GM18505 (cell line): ENCODE measurements at regions not wholly inside any gene's neighbourhood (a gene's known extent, or its start where the extent isn't known, plus 50 kb on each side); places are given as distances from the start of the nearest gene placed in this dataset.
A peak's percentile ranks its signal among the peaks of the same experiment; 100 is the strongest.

Experiments used
- ATAC-seq: cut with Tn5 transposase; IDR thresholded peaks from one replicate; pipeline ENCODE4 v1.9.1; 2021; ENCODE audit not compliant: unreplicated experiment
- POLR2A ChIP-seq: IDR thresholded peaks from 4 replicates; pipeline ENCODE4 v1.6.1; 2011; ENCODE audit warnings: borderline replicate concordance; ENCODE audit not compliant: insufficient read depth, insufficient read length; ENCODE audit errors: extremely low read depth

GRCh38 chr2:38448692-38449410 is 71.8 kb upstream of the ATL2 start:
- ATAC-seq: no peak
- no peak for TF ChIP-seq POLR2A

- no peak for TF ChIP-seq POLR2A
- no peak for ATAC-seq
Measured at GRCh38 chr2:38446906-38447561, 70.0 kb upstream of the ATL2 start.

- TF ChIP-seq POLR2A: no peak
- no peak for ATAC-seq
Measured at GRCh38 chr2:38446418-38446817, 69.3 kb upstream of the ATL2 start.

GRCh38 chr2:38444247-38444646 is 67.2 kb upstream of the ATL2 start:
- no peak for ATAC-seq
- TF ChIP-seq POLR2A: no peak

GRCh38 chr2:38442643-38443541 is 65.8 kb upstream of the ATL2 start:
- ATAC-seq: no peak
- TF ChIP-seq POLR2A: no peak

GRCh38 chr2:38441346-38441745 is 64.3 kb upstream of the ATL2 start:
- TF ChIP-seq POLR2A: no peak
- ATAC-seq: no peak

- TF ChIP-seq POLR2A: no peak
- no peak for ATAC-seq
Measured at GRCh38 chr2:38440655-38441054, 63.6 kb upstream of the ATL2 start.

GRCh38 chr2:38439863-38440262 is 62.8 kb upstream of the ATL2 start:
- TF ChIP-seq POLR2A: no peak
- ATAC-seq: no peak

GRCh38 chr2:38438883-38439612 is 62.0 kb upstream of the ATL2 start:
- ATAC-seq: peak; percentile 64
- TF ChIP-seq POLR2A: no peak

- TF ChIP-seq POLR2A: no peak
- ATAC-seq: no peak
Measured at GRCh38 chr2:38438133-38438882, 61.2 kb upstream of the ATL2 start.

GRCh38 chr2:38436227-38436664 is 59.2 kb upstream of the ATL2 start:
- TF ChIP-seq POLR2A: no peak
- ATAC-seq: no peak

- no peak for TF ChIP-seq POLR2A
Measured at GRCh38 chr2:38435775-38436174, 58.7 kb upstream of the ATL2 start.

More at GRCh38 chr2:38435775-38436174, 58.7 kb upstream of the ATL2 start:
- ATAC-seq: no peak
